GM23248 (cell line): ENCODE measurements at regions not wholly inside any gene's neighbourhood (a gene's known extent, or its start where the extent isn't known, plus 50 kb on each side); places are given as distances from the start of the nearest gene placed in this dataset.

Experiments
- EZH2 ChIP-seq: fragments of 200-600 bp; sonication (generic); IDR thresholded peaks from 2 replicates; pipeline ENCODE4 v1.6.1; 2018; ENCODE audit warnings: antibody characterized with exemption, mild to moderate bottlenecking; ENCODE audit not compliant: insufficient read depth, poor library complexity, severe bottlenecking
- EZH2phosphoT487 ChIP-seq: fragments of 200-600 bp; sonication (generic); IDR thresholded peaks from 2 replicates; pipeline ENCODE4 v1.6.1; 2018; ENCODE audit warnings: antibody characterized with exemption, moderate library complexity, mild to moderate bottlenecking, low read depth; ENCODE audit not compliant: insufficient read depth

DNA sequence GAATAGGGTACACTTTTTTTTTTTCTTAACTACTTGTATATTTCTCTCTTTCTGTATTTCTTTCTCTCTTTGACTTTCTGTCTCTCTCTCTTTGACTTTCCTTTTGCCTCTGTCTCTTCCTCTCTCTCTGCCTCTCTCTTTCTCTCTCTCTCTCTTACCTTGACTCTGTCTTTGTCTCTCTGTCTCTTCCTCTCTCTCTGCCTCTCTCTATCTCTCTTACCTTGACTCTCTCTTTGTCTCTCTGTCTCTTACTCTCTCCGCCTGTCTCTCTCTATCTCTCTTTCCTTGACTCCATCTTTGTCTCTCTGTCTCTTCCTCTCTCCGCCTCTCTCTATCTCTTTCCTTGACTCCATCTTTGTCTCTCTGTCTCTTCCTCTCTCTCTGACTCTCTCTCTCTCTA is 62.4 kb upstream of the PRMT8 start:
- TF ChIP-seq EZH2 (no peak), EZH2phosphoT487 (no peak)
